Retinal pigment epithelial cell (primary cell): ENCODE measurements at regions not wholly inside any gene's neighbourhood (a gene's known extent, or its start where the extent isn't known, plus 50 kb on each side); places are given as distances from the start of the nearest gene placed in this dataset.

Experiments used
- DNase-seq: peaks from one replicate; pipeline ENCODE4 v3.0.0-alpha.2; 2010; ENCODE audit warnings: low read depth
- H3K4me3 ChIP-seq: 2 replicates; pipeline ENCODE4 v1.5.1; 2011; ENCODE audit warnings: mild to moderate bottlenecking, low read length, control low read depth, moderate library complexity
- CTCF ChIP-seq: conservative IDR thresholded peaks from 2 replicates; pipeline ENCODE4 v1.5.1; 2011; ENCODE audit warnings: low read depth, low read length, control low read depth, inconsistent platforms

GRCh38 chr11:38416141-38416540 is 1818.1 kb upstream of the RAG2 start:
- no peak for DNase-seq
- TF ChIP-seq CTCF, result no peak
- no peak overlapping the region for H3K4me3 ChIP-seq

DNA sequence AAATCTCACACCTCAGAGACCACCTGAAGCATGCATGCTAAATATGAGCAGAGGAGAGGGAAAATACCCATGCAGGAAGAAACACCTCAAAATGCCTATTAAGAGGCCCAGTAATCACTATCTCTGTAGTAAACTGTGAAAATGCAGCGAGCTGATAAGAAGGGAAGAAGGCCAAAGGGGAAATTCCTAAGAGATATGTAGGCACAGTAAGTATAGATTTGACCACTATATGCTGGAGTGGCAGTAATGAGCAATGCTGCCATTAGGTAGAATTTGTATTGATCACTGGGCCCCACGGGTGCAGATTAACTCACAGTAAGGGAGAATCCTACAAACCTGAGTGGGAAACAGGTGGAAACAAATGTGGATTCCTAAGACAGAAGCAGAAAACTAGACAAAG is 1813.1 kb upstream of the RAG2 start:
- H3K4me3 ChIP-seq, result no peak overlapping the region
- peak; percentile 12 for TF ChIP-seq CTCF

DNA sequence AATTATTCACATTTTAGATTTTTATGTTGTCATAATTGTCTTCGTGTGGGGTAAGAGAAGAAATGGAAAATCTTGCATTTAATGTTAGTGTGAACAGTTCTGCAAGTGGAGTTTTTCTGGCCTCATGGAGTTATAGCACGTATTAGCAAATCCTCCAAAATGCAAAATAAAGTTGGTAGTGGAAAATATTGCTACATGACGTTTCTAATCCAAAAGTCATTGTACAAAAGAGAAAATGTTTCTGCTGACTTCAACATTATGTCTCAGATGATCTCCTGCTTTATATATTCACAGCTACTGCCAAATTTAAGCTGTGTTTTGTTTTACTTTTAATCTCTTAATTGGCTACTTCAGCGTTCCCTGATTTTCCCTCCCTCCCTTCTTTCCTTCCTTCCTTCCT is 1804.0 kb upstream of the RAG2 start:
- no peak overlapping the region for H3K4me3 ChIP-seq
- no peak for TF ChIP-seq CTCF
- no peak for DNase-seq

More for the DNA sequence above, 1813.1 kb upstream of the RAG2 start:
- no peak for DNase-seq

DNA sequence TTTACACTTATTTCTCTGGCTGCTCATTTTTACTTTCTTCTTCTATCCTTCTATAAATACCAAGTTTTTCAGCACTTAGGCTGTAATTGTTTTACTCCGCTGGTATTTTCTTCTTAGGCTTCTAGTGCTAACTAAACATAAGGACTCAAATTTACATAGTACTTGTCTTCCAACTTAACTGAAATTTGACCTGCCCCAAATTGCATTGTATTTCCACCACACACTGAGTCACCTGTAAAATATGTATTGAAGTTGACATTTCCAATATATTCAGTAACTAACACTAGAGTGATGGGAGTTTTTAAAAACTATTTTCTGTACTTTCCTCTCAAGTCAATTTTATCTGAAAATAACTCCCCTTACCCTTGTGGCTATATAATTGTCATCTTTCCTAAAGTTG is 1794.1 kb upstream of the RAG2 start:
- TF ChIP-seq CTCF, result no peak
- no peak overlapping the region for H3K4me3 ChIP-seq
- no peak for DNase-seq

GRCh38 chr11:38384568-38384967 is 1786.5 kb upstream of the RAG2 start:
- H3K4me3 ChIP-seq, result no peak overlapping the region
- DNase-seq, result no peak
- TF ChIP-seq CTCF, result no peak

DNA sequence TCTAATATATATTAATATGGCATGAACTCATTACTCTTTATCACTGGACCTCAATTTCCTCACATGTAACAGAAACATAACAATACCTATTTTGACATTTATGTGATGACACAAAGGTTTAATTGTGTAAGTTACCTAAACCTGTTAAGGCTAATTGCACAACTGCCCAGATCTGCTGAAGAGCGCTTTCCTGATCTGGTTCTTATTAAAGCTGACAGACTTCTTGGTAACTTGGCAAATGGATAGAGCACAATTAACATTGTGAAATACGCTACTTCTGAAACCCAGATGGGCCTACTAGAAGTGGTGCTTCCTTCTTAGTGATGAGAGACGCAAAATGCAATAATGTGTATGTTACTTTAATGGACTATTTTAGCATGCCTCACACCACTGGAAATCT is 1767.2 kb upstream of the RAG2 start:
- no peak overlapping the region for H3K4me3 ChIP-seq
- TF ChIP-seq CTCF, result no peak
- no peak for DNase-seq

GRCh38 chr11:38356255-38356654 is 1758.2 kb upstream of the RAG2 start:
- TF ChIP-seq CTCF, result no peak
- no peak for DNase-seq
- H3K4me3 ChIP-seq, result no peak overlapping the region
